Breast epithelium (tissue), 4 donors: ENCODE measurements at regions not wholly inside any gene's neighbourhood (a gene's known extent, or its start where the extent isn't known, plus 50 kb on each side); places are given as distances from the start of the nearest gene placed in this dataset.

Experiments
- DNase-seq, 2 donors: peaks; one replicate each; pipeline ENCODE4 v3.0.0-alpha.2; 2019; ENCODE audit warnings: low spot score in 2 of 2
- H3K27ac ChIP-seq, 2 donors: fragments of 200-600 bp; sonication (generic) in 1 of 2; one replicate each; pipeline ENCODE4 v1.5.1; 2016 to 2019; ENCODE audit warnings: mild to moderate bottlenecking in 1 of 2
- H3K27me3 ChIP-seq, 2 donors: fragments of 200-600 bp; sonication (generic) in 1 of 2; one replicate each; pipeline versions ENCODE4 v1.5.1 to v1.6.0; 2017 to 2019; ENCODE audit warnings: control low read depth in 1 of 2, mild to moderate bottlenecking in 1 of 2
- H3K36me3 ChIP-seq: fragments of 200-600 bp; one replicate; pipeline ENCODE4 v1.5.1; 2019
- H3K4me1 ChIP-seq, 2 donors: fragments of 200-600 bp; sonication (generic); one replicate each; pipeline ENCODE4 v1.5.1; 2016 to 2019; ENCODE audit warnings: control low read depth in 1 of 2
- H3K4me3 ChIP-seq, 3 donors: fragments of 200-600 bp; sonication (generic); 1 replicate in 2 of 3; 2 replicates in 1 of 3; pipeline ENCODE4 v1.5.1; 2016 to 2019; ENCODE audit warnings: mild to moderate bottlenecking in 3 of 3, moderate library complexity in 2 of 3
- H3K9me3 ChIP-seq, 2 donors: fragments of 200-600 bp; sonication (generic) in 1 of 2; one replicate each; pipeline ENCODE4 v1.5.1; 2016 to 2019; ENCODE audit warnings: control low read depth in 1 of 2
- POLR2A ChIP-seq: fragments of 450-650 bp; IDR thresholded peaks from one replicate; pipeline ENCODE4 v1.6.1; 2016; ENCODE audit warnings: antibody characterized with exemption, mild to moderate bottlenecking, moderate library complexity
- POLR2AphosphoS5 ChIP-seq, 3 donors: sonication (generic); formaldehyde crosslinking; IDR thresholded peaks; one replicate each; pipeline ENCODE4 v1.6.1; 2017; ENCODE audit warnings: antibody characterized with exemption in 3 of 3
- intact Hi-C: fragments of 100-400 bp; cut with DNase I; formaldehyde crosslinking; loops from one replicate; pipeline ENCODE4 v1.15.1; 2023; ENCODE audit warnings: low total_unique reads
- TF ChIP-seq, protein P1 (sequence below), 3 donors: fragments of 450-650 bp; IDR thresholded peaks; one replicate each; pipeline ENCODE4 v1.5.1; 2016 to 2017; ENCODE audit warnings: antibody characterized with exemption in 3 of 3, mild to moderate bottlenecking in 3 of 3, moderate library complexity in 3 of 3

DNA sequence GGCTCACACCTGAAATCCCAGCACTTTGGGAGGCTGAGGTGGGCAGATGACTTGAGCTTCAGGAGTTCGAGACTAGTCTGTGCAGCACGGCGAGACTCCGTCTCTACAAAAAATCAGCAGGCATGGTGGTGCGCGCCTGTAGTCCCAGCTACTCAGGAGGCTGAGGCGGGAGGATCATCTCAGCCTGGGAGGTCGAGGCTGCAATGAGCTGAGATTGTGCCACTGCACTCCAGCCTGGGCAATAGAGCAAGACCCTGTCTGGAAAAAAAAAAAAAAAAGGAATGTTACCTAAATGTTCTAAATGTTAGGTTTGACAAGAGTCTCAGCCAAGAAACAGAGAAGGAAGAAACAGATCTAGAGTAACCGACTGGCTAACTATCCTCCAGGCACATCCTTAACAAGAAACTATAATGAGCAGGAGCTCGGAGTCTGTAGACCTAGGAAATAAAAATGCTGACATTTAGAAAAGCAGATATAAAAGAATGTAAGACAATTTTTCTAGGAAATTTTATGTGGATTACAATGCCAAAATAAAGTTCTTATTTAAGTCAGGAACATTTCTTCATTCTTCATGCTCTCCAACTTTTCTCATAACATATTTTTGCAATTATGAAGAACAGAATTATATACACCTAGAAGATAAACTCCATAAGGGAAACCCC, 166.6 kb upstream of the TBCA start:
- Histone ChIP-seq H3K27me3 (no peaks in the 10 kb centered on the region), H3K9me3 (no peaks in the 10 kb centered on the region), H3K4me3 (no peak overlapping the region), H3K27ac (no peak overlapping the region), H3K36me3 (no peaks in the 10 kb centered on the region), H3K4me1 (no peaks in the 10 kb centered on the region)
- intact Hi-C loops, result no loop called here
- TF ChIP-seq POLR2AphosphoS5 (IDR thresholded peaks at IDR 0.05) (no peak), POLR2A (no peak)
- TF ChIP-seq, protein P1, sequence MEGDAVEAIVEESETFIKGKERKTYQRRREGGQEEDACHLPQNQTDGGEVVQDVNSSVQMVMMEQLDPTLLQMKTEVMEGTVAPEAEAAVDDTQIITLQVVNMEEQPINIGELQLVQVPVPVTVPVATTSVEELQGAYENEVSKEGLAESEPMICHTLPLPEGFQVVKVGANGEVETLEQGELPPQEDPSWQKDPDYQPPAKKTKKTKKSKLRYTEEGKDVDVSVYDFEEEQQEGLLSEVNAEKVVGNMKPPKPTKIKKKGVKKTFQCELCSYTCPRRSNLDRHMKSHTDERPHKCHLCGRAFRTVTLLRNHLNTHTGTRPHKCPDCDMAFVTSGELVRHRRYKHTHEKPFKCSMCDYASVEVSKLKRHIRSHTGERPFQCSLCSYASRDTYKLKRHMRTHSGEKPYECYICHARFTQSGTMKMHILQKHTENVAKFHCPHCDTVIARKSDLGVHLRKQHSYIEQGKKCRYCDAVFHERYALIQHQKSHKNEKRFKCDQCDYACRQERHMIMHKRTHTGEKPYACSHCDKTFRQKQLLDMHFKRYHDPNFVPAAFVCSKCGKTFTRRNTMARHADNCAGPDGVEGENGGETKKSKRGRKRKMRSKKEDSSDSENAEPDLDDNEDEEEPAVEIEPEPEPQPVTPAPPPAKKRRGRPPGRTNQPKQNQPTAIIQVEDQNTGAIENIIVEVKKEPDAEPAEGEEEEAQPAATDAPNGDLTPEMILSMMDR (IDR thresholded peaks at IDR 0.05), result no peak
- no peak for DNase-seq

DNA sequence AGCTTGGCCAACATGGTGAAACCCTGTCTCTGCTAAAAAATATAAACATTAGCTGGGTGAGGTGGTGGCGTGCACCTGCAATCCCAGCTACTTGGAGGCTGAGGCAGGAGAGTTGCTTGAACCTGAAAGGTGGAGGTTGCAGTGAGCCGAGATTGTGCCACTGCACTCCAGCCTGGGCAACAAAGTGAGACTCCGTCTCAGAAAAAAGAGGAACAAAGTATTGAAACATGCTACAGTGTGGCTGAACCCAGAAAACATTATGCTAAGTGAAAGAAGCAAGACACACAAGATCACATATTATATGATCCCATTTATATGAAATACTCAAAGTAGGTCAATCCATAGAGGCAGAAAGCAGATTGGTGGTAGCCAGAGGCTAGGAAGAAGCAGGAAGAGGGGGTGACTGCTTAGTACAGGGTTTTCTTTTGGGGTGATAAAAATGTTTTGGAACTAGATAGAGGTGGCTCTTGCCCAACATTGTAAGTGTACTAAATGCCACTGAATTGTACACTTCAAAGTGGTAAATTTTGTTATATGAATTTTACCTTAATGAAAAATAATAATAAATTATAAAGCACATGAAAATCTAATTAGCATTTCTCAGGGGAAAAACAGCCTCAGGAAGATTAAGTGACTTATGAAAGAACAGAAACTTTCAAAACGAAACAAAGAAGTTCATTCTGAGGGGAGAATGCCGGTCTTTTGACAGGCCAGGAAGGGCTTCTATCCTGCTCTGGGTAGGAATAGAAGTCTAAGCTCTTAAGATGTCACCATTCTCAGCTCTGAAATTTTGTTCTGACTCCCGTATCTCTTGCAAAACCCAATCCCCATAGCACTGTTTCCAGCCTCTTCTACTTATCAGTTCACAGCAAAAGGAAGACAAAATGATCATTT, 161.1 kb upstream of the TBCA start:
- no peak overlapping the region for H3K4me3 ChIP-seq

DNA sequence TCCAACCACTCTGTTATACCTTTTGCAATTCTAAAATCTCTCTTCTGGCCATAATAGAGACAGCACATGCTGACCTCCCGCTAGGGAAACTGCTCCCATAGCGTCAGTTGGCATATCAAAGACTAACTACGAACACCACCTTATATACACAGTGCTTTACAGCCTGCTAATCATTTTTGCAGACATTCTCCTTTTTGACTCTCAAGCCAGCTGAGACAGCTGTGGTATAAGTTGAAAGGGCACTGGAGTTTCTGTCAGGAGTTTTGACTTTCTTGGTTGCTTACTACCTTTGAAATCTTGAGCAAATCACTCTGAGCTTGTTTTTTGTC, 160.2 kb upstream of the TBCA start:
- intact Hi-C loops, result no loop called here
- Histone ChIP-seq H3K4me1 (no peaks in the 10 kb centered on the region), H3K4me3 (no peak overlapping the region), H3K27me3 (no peaks in the 10 kb centered on the region), H3K36me3 (no peaks in the 10 kb centered on the region), H3K27ac (no peak overlapping the region), H3K9me3 (no peaks in the 10 kb centered on the region)
- no peak for DNase-seq
- TF ChIP-seq, protein P1 (IDR thresholded peaks at IDR 0.05), result no peak
- no peak for TF ChIP-seq POLR2A
- no peak for TF ChIP-seq POLR2AphosphoS5 (IDR thresholded peaks at IDR 0.05)

More for the DNA sequence above, 161.1 kb upstream of the TBCA start:
- no peak overlapping the region for H3K27ac ChIP-seq
- DNase-seq, result no peak
- H3K9me3 ChIP-seq, result no peaks in the 10 kb centered on the region
- no peaks in the 10 kb centered on the region for H3K36me3 ChIP-seq
- no peaks in the 10 kb centered on the region for H3K27me3 ChIP-seq
- TF ChIP-seq, protein P1 (IDR thresholded peaks at IDR 0.05), result no peak
- TF ChIP-seq POLR2A (no peak), POLR2AphosphoS5 (IDR thresholded peaks at IDR 0.05) (no peak)
- intact Hi-C loops, result no loop called here
- H3K4me1 ChIP-seq, result no peaks in the 10 kb centered on the region

DNA sequence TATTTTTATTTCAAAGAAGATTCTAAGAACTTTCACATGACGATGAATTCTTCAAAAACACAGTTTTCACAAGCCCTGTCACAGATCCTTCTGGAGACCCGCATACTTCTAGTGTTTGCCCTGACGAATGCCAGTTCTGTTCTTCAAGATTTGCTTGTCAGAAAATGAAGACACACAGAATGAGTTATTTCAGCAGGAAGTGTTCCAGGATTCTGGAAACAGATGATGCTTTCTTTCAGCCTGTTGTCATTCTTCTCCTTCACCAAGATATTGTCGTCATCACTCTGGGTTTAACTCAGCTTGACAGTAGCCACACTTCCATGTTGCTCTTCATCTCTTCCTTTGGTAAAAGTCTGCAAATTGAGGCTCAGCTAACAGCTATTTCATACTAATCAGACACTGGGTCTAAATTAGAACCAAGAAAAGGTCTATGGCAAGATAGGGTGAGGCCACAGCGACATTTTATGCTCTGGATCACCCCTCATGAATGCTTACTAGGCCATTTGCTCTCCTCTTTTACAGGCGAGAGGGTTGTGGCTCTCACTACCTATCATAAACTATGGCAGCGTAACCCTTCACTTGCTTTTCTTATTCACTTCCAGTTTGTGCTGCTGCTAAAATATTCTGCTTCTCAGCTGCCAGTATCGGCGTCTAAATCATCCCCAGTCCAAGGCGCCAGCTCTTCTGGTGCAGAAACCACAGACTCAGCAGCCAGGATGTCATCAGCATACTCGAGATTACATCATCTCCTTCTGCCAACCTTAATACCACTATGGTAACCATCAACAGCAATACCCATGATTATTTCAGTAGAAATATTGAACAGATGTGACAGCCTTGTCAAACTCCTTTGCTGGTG, 159.6 kb upstream of the TBCA start:
- Histone ChIP-seq H3K27me3 (no peaks in the 10 kb centered on the region), H3K36me3 (no peaks in the 10 kb centered on the region), H3K9me3 (no peaks in the 10 kb centered on the region), H3K4me1 (no peaks in the 10 kb centered on the region), H3K4me3 (no peak overlapping the region), H3K27ac (no peak overlapping the region)
- TF ChIP-seq, protein P1 (IDR thresholded peaks at IDR 0.05), result no peak
- no peak for TF ChIP-seq POLR2A
- no peak for TF ChIP-seq POLR2AphosphoS5 (IDR thresholded peaks at IDR 0.05)
- intact Hi-C loops, result no loop called here
- DNase-seq, result no peak
